Activated CD4-positive, CD25-positive, alpha-beta regulatory T cell (primary cell): ENCODE measurements at regions not wholly inside any gene's neighbourhood (a gene's known extent, or its start where the extent isn't known, plus 50 kb on each side); places are given as distances from the start of the nearest gene placed in this dataset.
"Not testable (repeated sequence)": the region's sequence is repeated elsewhere in the genome, so short reads cannot be mapped to it uniquely, and the experiment has no call there.

Source experiments
- DNase-seq, 4 experiments: peaks; one replicate each; lab custom pipeline; 2025; lab: John Stamatoyannopoulos, UW

DNA sequence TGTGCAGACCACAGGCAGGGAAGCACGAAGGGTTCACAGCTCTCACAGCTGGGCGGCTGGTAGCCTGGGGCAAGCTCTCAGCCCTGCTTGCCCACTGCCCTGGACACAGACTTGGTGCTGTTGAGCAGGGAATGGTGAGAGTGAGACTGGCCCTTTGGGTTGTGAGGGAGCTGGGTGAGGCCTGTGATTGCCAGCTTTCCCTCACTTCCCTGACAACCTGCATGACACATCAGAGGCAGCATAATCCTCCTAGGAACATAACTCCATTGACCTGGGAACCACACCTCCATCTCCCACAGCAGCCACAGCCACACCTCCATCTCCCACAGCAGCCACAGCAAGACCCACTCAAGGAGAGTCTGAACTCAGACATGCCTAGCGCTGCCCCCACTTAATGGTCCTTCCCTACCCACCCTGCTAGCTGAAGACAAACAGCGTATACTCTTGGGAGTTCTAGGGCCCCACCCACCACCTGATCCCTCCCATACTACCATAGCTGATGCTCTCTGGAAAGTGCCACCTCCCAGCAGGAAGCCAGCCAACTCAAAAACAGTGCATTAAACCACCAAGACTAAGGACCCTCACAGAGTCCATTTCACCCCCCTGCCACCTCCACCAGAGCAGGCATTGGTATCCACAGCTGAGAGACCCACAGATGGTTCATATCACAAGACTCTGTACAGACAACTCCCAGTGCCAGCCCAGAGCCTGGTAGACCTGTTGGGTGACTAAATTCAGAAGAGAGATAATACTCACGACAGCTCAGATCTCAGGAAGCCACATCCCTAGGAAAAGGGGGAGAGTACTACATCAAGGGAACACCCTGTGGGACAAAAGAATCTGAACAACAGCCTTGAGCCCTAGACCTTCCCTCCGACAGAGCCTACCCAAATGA is 60.2 kb upstream of the PRSS3 start:
- DNase-seq: not testable (repeated sequence)

DNA sequence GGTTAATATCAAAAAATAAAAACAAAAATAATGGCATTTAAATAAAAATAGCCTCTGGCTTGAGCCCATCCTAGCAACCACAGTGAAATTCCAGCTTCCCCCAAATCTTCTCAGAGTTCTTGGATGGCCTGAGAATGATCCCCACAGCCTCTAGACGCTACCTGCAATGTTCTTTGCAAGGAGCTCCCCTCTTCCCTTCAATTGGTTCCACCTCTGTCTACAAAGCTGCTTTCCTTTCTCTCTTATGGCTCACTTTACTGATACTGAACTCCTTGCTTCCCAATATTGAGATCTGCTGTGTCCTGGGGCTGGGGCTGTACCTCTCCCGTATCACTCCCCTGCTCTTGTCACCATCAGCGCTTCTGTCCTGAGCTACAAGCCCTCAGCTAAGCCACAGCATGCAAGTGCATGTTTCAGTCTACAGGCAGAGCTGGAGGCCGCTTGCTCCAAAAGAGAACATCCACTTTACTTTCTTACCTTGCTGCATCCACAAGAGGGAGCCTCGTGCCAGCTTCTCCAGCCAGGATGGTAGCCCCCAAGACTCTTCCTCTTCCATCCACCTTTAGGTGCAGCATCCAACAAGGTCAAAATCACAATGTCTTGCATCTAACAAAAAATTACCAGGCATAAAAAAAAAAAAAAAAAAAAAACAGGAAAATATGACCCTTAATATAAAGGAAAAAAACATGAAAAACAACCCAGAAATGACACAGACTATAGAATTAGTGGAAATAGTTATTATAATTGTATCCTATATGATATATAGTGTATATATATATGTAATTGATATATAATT is 57.4 kb upstream of the PRSS3 start:
- no peak for DNase-seq

DNA sequence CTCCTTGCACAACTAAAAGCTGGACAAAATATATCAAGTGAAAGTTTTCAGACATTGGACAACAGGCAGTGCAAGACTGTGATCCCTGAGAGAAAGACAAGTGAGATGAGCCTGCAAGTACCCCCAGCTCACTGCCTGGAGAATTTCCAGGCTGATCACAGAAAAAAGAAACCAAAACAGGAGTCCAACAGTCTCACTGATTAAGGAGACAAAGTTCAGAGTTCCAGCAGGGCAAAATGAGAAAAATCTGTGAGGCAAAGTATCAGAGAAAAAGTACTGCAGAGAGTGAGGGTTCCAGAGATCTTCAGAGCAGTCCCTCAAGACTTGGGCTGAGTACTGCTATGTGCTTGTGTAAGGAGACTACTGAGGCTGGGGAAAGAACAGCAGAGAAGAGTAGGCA is 56.0 kb upstream of the PRSS3 start:
- no peak for DNase-seq

DNA sequence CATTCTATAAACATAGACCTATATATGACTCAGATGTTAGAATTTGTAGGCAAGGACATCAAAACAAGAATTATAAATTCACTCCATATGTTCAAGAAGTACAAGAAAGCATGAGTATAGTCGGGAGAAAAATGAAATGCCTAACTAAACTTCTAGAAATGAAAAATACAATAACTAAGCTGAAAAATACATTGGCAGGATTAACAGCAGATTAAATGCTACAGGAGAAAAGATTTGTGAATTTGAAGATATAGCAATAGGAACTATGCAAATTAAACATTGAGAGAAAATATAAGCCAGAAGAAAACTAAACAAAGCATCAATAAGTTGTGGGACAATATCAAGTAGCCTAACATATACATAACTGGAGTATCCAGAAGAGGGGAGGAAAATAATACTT is 55.3 kb upstream of the PRSS3 start:
- DNase-seq: no peak

DNA sequence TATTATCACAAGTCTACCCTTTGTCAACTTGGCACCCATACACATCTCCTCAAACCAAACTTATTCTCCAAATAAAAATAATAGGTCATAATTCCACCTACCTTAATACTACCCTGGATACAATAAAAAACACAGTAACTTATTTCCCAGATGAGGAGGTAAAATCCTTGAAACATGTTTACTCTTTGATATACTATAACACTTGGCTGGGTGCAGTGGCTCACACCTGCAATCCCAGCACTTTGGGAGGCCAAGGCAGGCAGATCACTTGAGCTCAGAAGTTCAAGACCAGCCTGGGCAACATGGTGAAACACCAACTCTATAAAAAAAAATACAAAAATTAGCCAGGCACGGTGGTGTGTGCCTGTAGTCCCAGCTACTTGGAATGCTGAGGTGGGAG is 54.4 kb upstream of the PRSS3 start:
- not testable (repeated sequence) for DNase-seq

DNA sequence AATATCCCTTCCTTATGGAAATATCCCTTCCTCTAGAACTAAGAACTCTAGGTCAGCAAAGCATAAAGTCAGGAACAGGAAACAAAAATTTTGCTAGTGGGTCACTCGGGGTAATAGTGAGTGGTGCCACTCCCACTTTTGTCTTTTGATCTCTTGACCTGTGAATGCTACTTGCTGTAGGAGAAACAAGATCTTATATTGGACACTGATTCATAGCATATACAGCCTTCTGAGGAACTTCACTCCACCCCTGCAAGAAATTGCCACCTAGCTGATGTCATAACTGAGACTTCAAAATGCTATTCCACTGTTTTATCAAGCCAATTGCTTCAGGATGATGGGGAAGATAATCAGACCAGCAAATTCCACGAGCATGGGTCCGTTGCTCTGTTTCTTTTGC is 53.3 kb upstream of the PRSS3 start:
- DNase-seq: no peak

DNA sequence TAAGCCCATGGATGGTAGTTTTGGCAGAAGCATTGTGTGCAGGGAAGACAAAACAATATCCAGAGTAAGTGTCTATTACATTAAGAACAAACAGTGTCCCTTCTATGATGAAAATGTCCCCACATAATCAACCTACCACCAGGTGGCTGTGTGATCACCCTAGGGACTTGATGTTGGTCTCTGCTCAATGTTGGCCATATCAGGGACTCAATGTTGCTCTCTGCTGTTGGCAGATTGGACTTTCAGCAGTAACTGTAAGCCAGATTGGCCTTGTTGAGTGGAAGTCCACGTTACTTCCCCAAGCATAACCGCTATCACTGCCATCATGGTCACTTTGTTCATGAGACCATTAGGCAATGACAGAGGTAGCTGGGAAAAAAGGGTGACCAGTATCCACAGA is 52.8 kb upstream of the PRSS3 start:
- no peak for DNase-seq
